HepG2 (cell line): ENCODE measurements at regions not wholly inside any gene's neighbourhood (a gene's known extent, or its start where the extent isn't known, plus 50 kb on each side); places are given as distances from the start of the nearest gene placed in this dataset.

Experiments used
- SRSF1 ChIP-seq: fragments of 200-400 bp; formaldehyde crosslinking; optimal IDR thresholded peaks from 2 replicates; pipeline ENCODE3; 2017; ENCODE audit warnings: mild to moderate bottlenecking, low read depth, low read length, moderate library complexity
- TF ChIP-seq, protein P1 (sequence below), 2 experiments: sonication (generic) in 1 of 2; formaldehyde crosslinking in 1 of 2; IDR thresholded peaks; 2 replicates each; pipeline versions ENCODE4 v1.6.1 to v1.9.0; 2014 to 2022; ENCODE audit warnings: antibody characterized with exemption in 1 of 2, borderline replicate concordance in 1 of 2, inconsistent platforms in 1 of 2, low read depth in 1 of 2, missing genetic modification reagents in 1 of 2
- TF ChIP-seq, protein P2 (sequence below): sonication (generic); formaldehyde crosslinking; IDR thresholded peaks from 2 replicates; pipeline ENCODE4 v1.4.0; 2020; ENCODE audit warnings: missing genetic modification reagents
- TF ChIP-seq, protein P3 (sequence below): sonication (generic); formaldehyde crosslinking; conservative IDR thresholded peaks from 2 replicates; pipeline ENCODE4 v1.5.0; 2020; ENCODE audit warnings: missing genetic modification reagents
- TF ChIP-seq, protein P4 (sequence below): sonication (generic); formaldehyde crosslinking; IDR thresholded peaks from 2 replicates; pipeline ENCODE4 v1.5.1; 2020; ENCODE audit warnings: mild to moderate bottlenecking, missing genetic modification reagents, moderate library complexity

DNA sequence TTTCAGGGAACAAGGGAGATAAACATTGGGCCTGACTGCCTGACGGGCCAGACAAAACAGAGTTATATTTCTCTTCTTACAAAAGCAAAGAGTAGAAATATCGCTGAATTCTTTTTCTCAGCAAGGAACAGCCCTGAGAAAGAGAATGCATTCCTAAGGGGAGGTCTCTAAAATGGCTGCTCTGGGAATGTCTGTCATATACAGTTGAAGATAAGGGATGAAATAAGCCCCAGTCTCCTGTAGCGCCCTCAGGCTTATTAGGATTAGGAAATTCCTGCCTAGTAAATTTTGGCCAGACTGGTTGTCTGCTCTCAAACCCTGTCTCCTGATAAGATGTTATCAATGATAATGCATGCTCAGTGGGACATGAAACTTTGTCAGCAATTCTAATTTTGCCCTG, 134.9 kb upstream of the CNTNAP5 start (continued):
- TF ChIP-seq, protein P1, sequence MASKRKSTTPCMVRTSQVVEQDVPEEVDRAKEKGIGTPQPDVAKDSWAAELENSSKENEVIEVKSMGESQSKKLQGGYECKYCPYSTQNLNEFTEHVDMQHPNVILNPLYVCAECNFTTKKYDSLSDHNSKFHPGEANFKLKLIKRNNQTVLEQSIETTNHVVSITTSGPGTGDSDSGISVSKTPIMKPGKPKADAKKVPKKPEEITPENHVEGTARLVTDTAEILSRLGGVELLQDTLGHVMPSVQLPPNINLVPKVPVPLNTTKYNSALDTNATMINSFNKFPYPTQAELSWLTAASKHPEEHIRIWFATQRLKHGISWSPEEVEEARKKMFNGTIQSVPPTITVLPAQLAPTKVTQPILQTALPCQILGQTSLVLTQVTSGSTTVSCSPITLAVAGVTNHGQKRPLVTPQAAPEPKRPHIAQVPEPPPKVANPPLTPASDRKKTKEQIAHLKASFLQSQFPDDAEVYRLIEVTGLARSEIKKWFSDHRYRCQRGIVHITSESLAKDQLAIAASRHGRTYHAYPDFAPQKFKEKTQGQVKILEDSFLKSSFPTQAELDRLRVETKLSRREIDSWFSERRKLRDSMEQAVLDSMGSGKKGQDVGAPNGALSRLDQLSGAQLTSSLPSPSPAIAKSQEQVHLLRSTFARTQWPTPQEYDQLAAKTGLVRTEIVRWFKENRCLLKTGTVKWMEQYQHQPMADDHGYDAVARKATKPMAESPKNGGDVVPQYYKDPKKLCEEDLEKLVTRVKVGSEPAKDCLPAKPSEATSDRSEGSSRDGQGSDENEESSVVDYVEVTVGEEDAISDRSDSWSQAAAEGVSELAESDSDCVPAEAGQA (IDR thresholded peaks at IDR 0.05; ENCODE audit: low read depth) = no peak
- TF ChIP-seq, protein P1 (CRISPR knock-in tag; IDR thresholded peaks at IDR 0.05; ENCODE audit: borderline replicate concordance) = no peak
- no peak for TF ChIP-seq SRSF1
- TF ChIP-seq, protein P2, sequence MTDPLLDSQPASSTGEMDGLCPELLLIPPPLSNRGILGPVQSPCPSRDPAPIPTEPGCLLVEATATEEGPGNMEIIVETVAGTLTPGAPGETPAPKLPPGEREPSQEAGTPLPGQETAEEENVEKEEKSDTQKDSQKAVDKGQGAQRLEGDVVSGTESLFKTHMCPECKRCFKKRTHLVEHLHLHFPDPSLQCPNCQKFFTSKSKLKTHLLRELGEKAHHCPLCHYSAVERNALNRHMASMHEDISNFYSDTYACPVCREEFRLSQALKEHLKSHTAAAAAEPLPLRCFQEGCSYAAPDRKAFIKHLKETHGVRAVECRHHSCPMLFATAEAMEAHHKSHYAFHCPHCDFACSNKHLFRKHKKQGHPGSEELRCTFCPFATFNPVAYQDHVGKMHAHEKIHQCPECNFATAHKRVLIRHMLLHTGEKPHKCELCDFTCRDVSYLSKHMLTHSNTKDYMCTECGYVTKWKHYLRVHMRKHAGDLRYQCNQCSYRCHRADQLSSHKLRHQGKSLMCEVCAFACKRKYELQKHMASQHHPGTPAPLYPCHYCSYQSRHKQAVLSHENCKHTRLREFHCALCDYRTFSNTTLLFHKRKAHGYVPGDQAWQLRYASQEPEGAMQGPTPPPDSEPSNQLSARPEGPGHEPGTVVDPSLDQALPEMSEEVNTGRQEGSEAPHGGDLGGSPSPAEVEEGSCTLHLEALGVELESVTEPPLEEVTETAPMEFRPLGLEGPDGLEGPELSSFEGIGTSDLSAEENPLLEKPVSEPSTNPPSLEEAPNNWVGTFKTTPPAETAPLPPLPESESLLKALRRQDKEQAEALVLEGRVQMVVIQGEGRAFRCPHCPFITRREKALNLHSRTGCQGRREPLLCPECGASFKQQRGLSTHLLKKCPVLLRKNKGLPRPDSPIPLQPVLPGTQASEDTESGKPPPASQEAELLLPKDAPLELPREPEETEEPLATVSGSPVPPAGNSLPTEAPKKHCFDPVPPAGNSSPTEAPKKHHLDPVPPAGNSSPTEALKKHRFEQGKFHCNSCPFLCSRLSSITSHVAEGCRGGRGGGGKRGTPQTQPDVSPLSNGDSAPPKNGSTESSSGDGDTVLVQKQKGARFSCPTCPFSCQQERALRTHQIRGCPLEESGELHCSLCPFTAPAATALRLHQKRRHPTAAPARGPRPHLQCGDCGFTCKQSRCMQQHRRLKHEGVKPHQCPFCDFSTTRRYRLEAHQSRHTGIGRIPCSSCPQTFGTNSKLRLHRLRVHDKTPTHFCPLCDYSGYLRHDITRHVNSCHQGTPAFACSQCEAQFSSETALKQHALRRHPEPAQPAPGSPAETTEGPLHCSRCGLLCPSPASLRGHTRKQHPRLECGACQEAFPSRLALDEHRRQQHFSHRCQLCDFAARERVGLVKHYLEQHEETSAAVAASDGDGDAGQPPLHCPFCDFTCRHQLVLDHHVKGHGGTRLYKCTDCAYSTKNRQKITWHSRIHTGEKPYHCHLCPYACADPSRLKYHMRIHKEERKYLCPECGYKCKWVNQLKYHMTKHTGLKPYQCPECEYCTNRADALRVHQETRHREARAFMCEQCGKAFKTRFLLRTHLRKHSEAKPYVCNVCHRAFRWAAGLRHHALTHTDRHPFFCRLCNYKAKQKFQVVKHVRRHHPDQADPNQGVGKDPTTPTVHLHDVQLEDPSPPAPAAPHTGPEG (CRISPR knock-in tag) = no peak
- TF ChIP-seq, protein P3, sequence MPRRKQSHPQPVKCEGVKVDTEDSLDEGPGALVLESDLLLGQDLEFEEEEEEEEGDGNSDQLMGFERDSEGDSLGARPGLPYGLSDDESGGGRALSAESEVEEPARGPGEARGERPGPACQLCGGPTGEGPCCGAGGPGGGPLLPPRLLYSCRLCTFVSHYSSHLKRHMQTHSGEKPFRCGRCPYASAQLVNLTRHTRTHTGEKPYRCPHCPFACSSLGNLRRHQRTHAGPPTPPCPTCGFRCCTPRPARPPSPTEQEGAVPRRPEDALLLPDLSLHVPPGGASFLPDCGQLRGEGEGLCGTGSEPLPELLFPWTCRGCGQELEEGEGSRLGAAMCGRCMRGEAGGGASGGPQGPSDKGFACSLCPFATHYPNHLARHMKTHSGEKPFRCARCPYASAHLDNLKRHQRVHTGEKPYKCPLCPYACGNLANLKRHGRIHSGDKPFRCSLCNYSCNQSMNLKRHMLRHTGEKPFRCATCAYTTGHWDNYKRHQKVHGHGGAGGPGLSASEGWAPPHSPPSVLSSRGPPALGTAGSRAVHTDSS (CRISPR knock-in tag) = no peak
- TF ChIP-seq, protein P4, sequence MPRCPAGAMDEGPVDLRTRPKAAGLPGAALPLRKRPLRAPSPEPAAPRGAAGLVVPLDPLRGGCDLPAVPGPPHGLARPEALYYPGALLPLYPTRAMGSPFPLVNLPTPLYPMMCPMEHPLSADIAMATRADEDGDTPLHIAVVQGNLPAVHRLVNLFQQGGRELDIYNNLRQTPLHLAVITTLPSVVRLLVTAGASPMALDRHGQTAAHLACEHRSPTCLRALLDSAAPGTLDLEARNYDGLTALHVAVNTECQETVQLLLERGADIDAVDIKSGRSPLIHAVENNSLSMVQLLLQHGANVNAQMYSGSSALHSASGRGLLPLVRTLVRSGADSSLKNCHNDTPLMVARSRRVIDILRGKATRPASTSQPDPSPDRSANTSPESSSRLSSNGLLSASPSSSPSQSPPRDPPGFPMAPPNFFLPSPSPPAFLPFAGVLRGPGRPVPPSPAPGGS (CRISPR knock-in tag) = no peak
